ENCODE measurements at regions not wholly inside any gene's neighbourhood (a gene's known extent, or its start where the extent isn't known, plus 50 kb on each side); places are given as distances from the start of the nearest gene placed in this dataset.
A peak's percentile ranks its signal among the peaks of the same experiment; 100 is the strongest.

GRCh38 chr14:35229084-35229791 lies 62.9 kb upstream of the PSMA6 start:
- Histone ChIP-seq H3K27ac (no peak overlapping the region), H3K4me1 (peaks cover 0 to 3% (median 0%) of the 10 kb centered on the region in 4 donors), H3K27me3 (no peaks in the 10 kb centered on the region), H3K36me3 (no peaks in the 10 kb centered on the region), H3K9me3 (no peaks in the 10 kb centered on the region), H3K4me3 (no peak overlapping the region)
- 72 to 73% methylated on average over 5 of the region's 5 CpGs for WGBS, 2 donors
- DNase-seq (ENCODE audit: low spot score in 2 of 2) = no peak
- TF ChIP-seq CTCF (IDR thresholded peaks at IDR 0.05) = peak in 2 of 5 experiments; percentile 16 to 30
- TF ChIP-seq POLR2A (IDR thresholded peaks at IDR 0.05) = no peak

GRCh38 chr14:35229792-35230089 lies 62.4 kb upstream of the PSMA6 start:
- Histone ChIP-seq H3K27me3 (no peaks in the 10 kb centered on the region), H3K9me3 (no peaks in the 10 kb centered on the region), H3K27ac (no peak overlapping the region), H3K36me3 (no peaks in the 10 kb centered on the region), H3K4me3 (no peak overlapping the region), H3K4me1 (peaks cover 0 to 3% (median 0%) of the 10 kb centered on the region in 4 donors)
- no peak for DNase-seq (ENCODE audit: low spot score in 2 of 2)
- TF ChIP-seq POLR2A (IDR thresholded peaks at IDR 0.05) = no peak
- TF ChIP-seq EP300 (IDR thresholded peaks at IDR 0.05) = no peak
- TF ChIP-seq CTCF (IDR thresholded peaks at IDR 0.05) = no peak
- WGBS, 2 donors = 58 to 71% methylated on average over 2 of the region's 2 CpGs

GRCh38 chr14:35231207-35231760 lies 60.9 kb upstream of the PSMA6 start:
- 25 to 60% methylated on average over 2 of the region's 2 CpGs for WGBS, 2 donors
- no peak for TF ChIP-seq CTCF (IDR thresholded peaks at IDR 0.05)
- no peak for TF ChIP-seq EP300 (IDR thresholded peaks at IDR 0.05)
- no peak for TF ChIP-seq POLR2A (IDR thresholded peaks at IDR 0.05)
- no peaks in the 10 kb centered on the region for H3K36me3 ChIP-seq
- no peak overlapping the region for H3K27ac ChIP-seq
- no peak overlapping the region for H3K4me3 ChIP-seq
- no peaks in the 10 kb centered on the region for H3K9me3 ChIP-seq
- H3K27me3 ChIP-seq = no peaks in the 10 kb centered on the region
- no peak for DNase-seq (ENCODE audit: low spot score in 2 of 2)
- H3K4me1 ChIP-seq = peaks cover 0 to 3% (median 0%) of the 10 kb centered on the region in 4 donors

- no peak for DNase-seq (ENCODE audit: low spot score in 2 of 2)
- Histone ChIP-seq H3K27ac (no peak overlapping the region), H3K36me3 (peaks cover 0 to 4% (median 0%) of the 10 kb centered on the region in 3 donors), H3K27me3 (no peaks in the 10 kb centered on the region), H3K9me3 (no peaks in the 10 kb centered on the region), H3K4me3 (no peak overlapping the region), H3K4me1 (peaks cover 0 to 3% (median 0%) of the 10 kb centered on the region in 4 donors)
- TF ChIP-seq POLR2A (IDR thresholded peaks at IDR 0.05) (no peak), CTCF (IDR thresholded peaks at IDR 0.05) (no peak), EP300 (IDR thresholded peaks at IDR 0.05) (no peak)
- WGBS, 2 donors = 54 to 66% methylated on average over 6 of the region's 6 CpGs
Measured at GRCh38 chr14:35234012-35234805, 58.0 kb upstream of the PSMA6 start.

DNA sequence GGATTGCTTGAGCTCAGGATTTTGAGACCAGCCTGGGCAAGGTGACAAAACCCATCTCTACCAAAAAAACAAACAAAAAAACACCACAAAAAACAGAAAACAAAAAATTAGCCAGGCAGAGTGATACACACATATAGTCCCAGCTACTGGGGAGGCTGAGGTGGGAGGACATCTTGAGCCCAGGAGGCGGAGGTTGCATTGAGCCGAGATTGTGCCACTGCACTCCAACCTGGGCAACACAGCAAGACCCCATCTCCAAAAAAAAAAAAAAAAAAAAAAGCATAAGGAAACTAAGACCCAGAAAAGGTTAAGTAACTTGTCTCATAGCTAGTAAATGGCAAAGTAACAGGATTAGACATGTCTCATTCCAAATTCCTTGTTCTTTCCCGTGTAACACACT lies 56.3 kb upstream of the PSMA6 start:
- 86 to 90% methylated on average over 3 of the region's 3 CpGs for WGBS, 2 donors
- DNase-seq (ENCODE audit: low spot score in 2 of 2) = no peak
- Histone ChIP-seq H3K4me3 (no peak overlapping the region), H3K36me3 (peaks cover 0 to 4% (median 0%) of the 10 kb centered on the region in 3 donors), H3K27me3 (no peaks in the 10 kb centered on the region), H3K9me3 (no peaks in the 10 kb centered on the region), H3K4me1 (no peaks in the 10 kb centered on the region), H3K27ac (no peak overlapping the region)
- TF ChIP-seq EP300 (IDR thresholded peaks at IDR 0.05) = no peak
- TF ChIP-seq POLR2A (IDR thresholded peaks at IDR 0.05) = no peak
- no peak for TF ChIP-seq CTCF (IDR thresholded peaks at IDR 0.05)

Data from tibial nerve (tissue), 4 donors.